ENCODE measurements at regions not wholly inside any gene's neighbourhood (a gene's known extent, or its start where the extent isn't known, plus 50 kb on each side); places are given as distances from the start of the nearest gene placed in this dataset.

- no peak for TF ChIP-seq POLR2A (IDR thresholded peaks at IDR 0.05)
- TF ChIP-seq CTCF (IDR thresholded peaks at IDR 0.05) = no peak
These were observed 148.7 kb upstream of the KRR1 start for GRCh38 chr12:75660107-75660530.

Data from heart left ventricle (tissue), 13 donors.